HCT116 (cell line): ENCODE measurements at regions not wholly inside any gene's neighbourhood (a gene's known extent, or its start where the extent isn't known, plus 50 kb on each side); places are given as distances from the start of the nearest gene placed in this dataset.

Source experiments
- ATAC-seq: fragments of 200-7000 bp; cut with Tn5 transposase; 2 replicates; pipeline ENCODE4 v1.9.1; 2020; ENCODE audit warnings: mild to moderate bottlenecking, moderate library complexity
- BruUV-seq: library from RNA; stranded (reverse); fragments of 400-500 nt; replicated peaks from 2 replicates; lab custom pipeline; 2021; lab: Mats Ljungman, UMichigan
- CTCF ChIA-PET: fragments of 300-600 bp; sonication (Branson Sonifier 250); formaldehyde crosslinking; loops from one replicate; lab custom pipeline; 2021; ENCODE audit warnings: antibody characterized with exemption; lab: Charles Lee
- POLR2A ChIA-PET: fragments of 300-600, 350-600 bp; sonication (Branson Sonifier 250); formaldehyde crosslinking; loops from one replicate; lab custom pipeline; 2021; ENCODE audit warnings: antibody characterized with exemption; lab: Charles Lee
- RAD21 ChIA-PET, 2 experiments: fragments of 300-600 bp; sonication (Branson Sonifier 250); formaldehyde crosslinking; loops; one replicate each; lab custom pipeline; 2023; ENCODE audit warnings: low total read pairs in 2 of 2; ENCODE audit not compliant: uncharacterized antibody in 2 of 2, unreplicated experiment in 2 of 2, low non-redundant PET in 1 of 2; lab: Charles Lee
- DNase-seq: peaks from one replicate; pipeline ENCODE4 v3.0.0-alpha.2; 2010; ENCODE audit warnings: low read depth, low spot score
- H2AFZ ChIP-seq: fragments of 200-600 bp; shearing (Covaris generic), sonication (generic); 2 replicates; pipeline ENCODE4 v1.6.1; 2017; ENCODE audit warnings: low read depth, mixed run types, mixed read lengths, antibody characterized with exemption, low read length; ENCODE audit not compliant: poor library complexity, severe bottlenecking
- H3K27ac ChIP-seq: 2 replicates; pipeline ENCODE4 v1.5.1; 2012; ENCODE audit warnings: low read depth, low read length
- H3K27me3 ChIP-seq: fragments of 200-600 bp; sonication (generic); 2 replicates; pipeline ENCODE4 v1.6.1; 2016; ENCODE audit warnings: mixed run types, low read length, mixed read lengths; ENCODE audit not compliant: insufficient read depth
- H3K36me3 ChIP-seq, 2 experiments: fragments of 200-500 bp in 1 of 2; fragments of 200-600 bp in 1 of 2; sonication (Bioruptor generic) in 1 of 2; sonication (generic) in 1 of 2; 2 replicates each; pipeline versions ENCODE4 v1.5.1 to v1.6.1; 2014 to 2016; ENCODE audit warnings: low read length in 2 of 2, inconsistent platforms in 1 of 2, mixed read lengths in 1 of 2, mixed run types in 1 of 2; ENCODE audit not compliant: insufficient read depth in 2 of 2, control insufficient read depth in 1 of 2
- H3K4me1 ChIP-seq, 2 experiments: fragments of 200-600 bp in 1 of 2; sonication (generic) in 1 of 2; 2 replicates each; pipeline versions ENCODE4 v1.5.1 to v1.6.1; 2012 to 2017; ENCODE audit warnings: low read length in 2 of 2, inconsistent platforms in 1 of 2, mild to moderate bottlenecking in 1 of 2, mixed read lengths in 1 of 2, mixed run types in 1 of 2, moderate library complexity in 1 of 2; ENCODE audit not compliant: insufficient read depth in 2 of 2, control insufficient read depth in 1 of 2
- H3K4me2 ChIP-seq: fragments of 200-600 bp; sonication (generic); 2 replicates; pipeline ENCODE4 v1.6.1; 2017; ENCODE audit warnings: mixed run types, low read length, mixed read lengths
- H3K4me3 ChIP-seq, 2 experiments: fragments of 200-600 bp in 1 of 2; sonication (generic) in 1 of 2; replicated peaks in 1 of 2; 2 replicates each; pipeline ENCODE4 v1.5.1; 2011 to 2016; ENCODE audit warnings: low read length in 2 of 2, control low read depth in 1 of 2, low read depth in 1 of 2, mild to moderate bottlenecking in 1 of 2, mixed read lengths in 1 of 2, mixed run types in 1 of 2
- H3K79me2 ChIP-seq: fragments of 200-600 bp; sonication (generic); 2 replicates; pipeline ENCODE4 v1.6.1; 2017; ENCODE audit warnings: mild to moderate bottlenecking, mixed run types, low read length, moderate library complexity, mixed read lengths; ENCODE audit not compliant: insufficient read depth
- H3K9ac ChIP-seq: fragments of 200-600 bp; sonication (generic); 2 replicates; pipeline ENCODE4 v1.6.1; 2016; ENCODE audit warnings: low read length, mixed read lengths
- H3K9me2 ChIP-seq: fragments of 200-600 bp; sonication (generic), shearing (Covaris generic); 2 replicates; pipeline ENCODE4 v1.6.1; 2017; ENCODE audit warnings: mixed run types, mild to moderate bottlenecking, moderate library complexity; ENCODE audit not compliant: insufficient read depth
- H3K9me3 ChIP-seq, 2 experiments: fragments of 200-500 bp in 1 of 2; fragments of 200-600 bp in 1 of 2; sonication (Bioruptor generic) in 1 of 2; sonication (generic) in 1 of 2; 2 replicates each; pipeline ENCODE4 v1.6.1; 2014 to 2017; ENCODE audit warnings: low read length in 2 of 2, mixed read lengths in 2 of 2, inconsistent platforms in 1 of 2, low read depth in 1 of 2, mild to moderate bottlenecking in 1 of 2, mixed run types in 1 of 2, moderate library complexity in 1 of 2; ENCODE audit not compliant: control insufficient read depth in 1 of 2, insufficient read depth in 1 of 2
- H4K20me1 ChIP-seq: fragments of 200-600 bp; sonication (generic), shearing (Covaris generic); 2 replicates; pipeline ENCODE4 v1.6.1; 2017; ENCODE audit warnings: mixed run types, mild to moderate bottlenecking, moderate library complexity; ENCODE audit not compliant: insufficient read depth
- CBX3 ChIP-seq: IDR thresholded peaks from 2 replicates; pipeline ENCODE4 v1.6.1; 2012; ENCODE audit warnings: low read depth
- CEBPB ChIP-seq: IDR thresholded peaks from 2 replicates; pipeline ENCODE4 v1.6.1; 2012; ENCODE audit warnings: low read depth
- JUND ChIP-seq: IDR thresholded peaks from 2 replicates; pipeline ENCODE4 v1.6.1; 2012
- RAD21 ChIP-seq: IDR thresholded peaks from 2 replicates; pipeline ENCODE4 v1.6.1; 2012; ENCODE audit warnings: low read depth, mild to moderate bottlenecking
- SIN3A ChIP-seq: IDR thresholded peaks from 2 replicates; pipeline ENCODE4 v1.6.1; 2012; ENCODE audit warnings: low read depth
- TCF7L2 ChIP-seq: IDR thresholded peaks from 2 replicates; pipeline ENCODE4 v1.7.0; 2011; ENCODE audit warnings: borderline replicate concordance, inconsistent platforms; ENCODE audit not compliant: insufficient read depth, insufficient read length; ENCODE audit errors: extremely low read depth
- YY1 ChIP-seq: IDR thresholded peaks from 2 replicates; pipeline ENCODE4 v1.6.1; 2011; ENCODE audit warnings: low read length, low read depth, moderate library complexity, mild to moderate bottlenecking; ENCODE audit not compliant: insufficient replicate concordance; ENCODE audit errors: extremely low read depth
- ZNF274 ChIP-seq: fragments of 200-500 bp; sonication (Bioruptor generic); IDR thresholded peaks from 2 replicates; pipeline ENCODE4 v1.6.1; 2014; ENCODE audit warnings: mild to moderate bottlenecking, low read depth, low read length, inconsistent platforms
- intact Hi-C: fragments of 100-400 bp; cut with micrococcal nuclease; formaldehyde crosslinking; loops from 2 replicates; pipeline ENCODE4 v1.10.0; 2022
- TF ChIP-seq, protein P1 (sequence below): IDR thresholded peaks from 2 replicates; pipeline ENCODE4 v1.6.1; 2011; ENCODE audit warnings: mild to moderate bottlenecking, low read length, moderate library complexity; ENCODE audit not compliant: insufficient replicate concordance; ENCODE audit errors: extremely low read depth
- TF ChIP-seq, protein P2 (sequence below): IDR thresholded peaks from 2 replicates; pipeline ENCODE4 v1.6.1; 2012; ENCODE audit warnings: low read depth
- TF ChIP-seq, protein P3 (sequence below): IDR thresholded peaks from 2 replicates; pipeline ENCODE4 v1.6.1; 2012
- TF ChIP-seq, protein P4 (sequence below): IDR thresholded peaks from 2 replicates; pipeline ENCODE4 v1.6.1; 2012

DNA sequence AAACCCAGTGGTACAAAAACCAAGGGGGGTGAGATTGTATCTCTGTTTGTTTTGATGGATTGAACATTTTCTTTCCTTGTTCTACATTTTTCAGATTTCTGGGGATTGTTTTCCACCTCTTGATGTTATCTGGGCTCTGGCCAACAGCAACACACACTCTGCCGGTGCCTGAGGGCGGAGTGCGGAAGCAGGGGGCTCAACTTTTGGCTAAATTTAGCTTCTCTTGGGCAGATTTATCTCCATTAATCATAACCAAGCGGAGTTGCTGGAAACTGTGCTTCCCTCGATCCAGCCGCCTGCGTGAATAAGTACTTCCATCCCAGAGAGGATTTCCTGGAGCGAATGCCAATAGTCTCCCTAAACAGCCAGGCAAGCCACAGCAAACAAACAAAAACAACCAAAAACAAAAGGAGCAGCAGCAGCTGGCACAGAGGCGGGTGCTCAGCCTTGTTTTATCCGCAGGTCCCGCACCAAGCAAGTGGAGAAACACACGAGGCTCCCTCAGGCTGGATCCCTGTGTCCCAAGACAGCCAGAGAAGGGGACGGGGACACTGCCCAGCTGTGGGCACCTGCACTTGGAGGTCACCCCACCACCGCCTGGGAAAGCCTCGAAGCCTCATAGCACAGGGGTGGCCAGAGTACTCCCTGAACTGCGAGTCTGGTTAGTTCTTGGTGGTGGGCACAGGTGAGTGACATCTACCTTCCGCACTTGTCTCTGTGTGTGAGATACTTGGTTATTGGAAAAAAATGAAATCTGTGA lies 143.4 kb downstream of the NDUFA10 start (continued):
- TF ChIP-seq, protein P1, sequence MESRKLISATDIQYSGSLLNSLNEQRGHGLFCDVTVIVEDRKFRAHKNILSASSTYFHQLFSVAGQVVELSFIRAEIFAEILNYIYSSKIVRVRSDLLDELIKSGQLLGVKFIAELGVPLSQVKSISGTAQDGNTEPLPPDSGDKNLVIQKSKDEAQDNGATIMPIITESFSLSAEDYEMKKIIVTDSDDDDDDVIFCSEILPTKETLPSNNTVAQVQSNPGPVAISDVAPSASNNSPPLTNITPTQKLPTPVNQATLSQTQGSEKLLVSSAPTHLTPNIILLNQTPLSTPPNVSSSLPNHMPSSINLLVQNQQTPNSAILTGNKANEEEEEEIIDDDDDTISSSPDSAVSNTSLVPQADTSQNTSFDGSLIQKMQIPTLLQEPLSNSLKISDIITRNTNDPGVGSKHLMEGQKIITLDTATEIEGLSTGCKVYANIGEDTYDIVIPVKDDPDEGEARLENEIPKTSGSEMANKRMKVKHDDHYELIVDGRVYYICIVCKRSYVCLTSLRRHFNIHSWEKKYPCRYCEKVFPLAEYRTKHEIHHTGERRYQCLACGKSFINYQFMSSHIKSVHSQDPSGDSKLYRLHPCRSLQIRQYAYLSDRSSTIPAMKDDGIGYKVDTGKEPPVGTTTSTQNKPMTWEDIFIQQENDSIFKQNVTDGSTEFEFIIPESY: no peak
- no peak for TF ChIP-seq JUND
- TF ChIP-seq, protein P2, sequence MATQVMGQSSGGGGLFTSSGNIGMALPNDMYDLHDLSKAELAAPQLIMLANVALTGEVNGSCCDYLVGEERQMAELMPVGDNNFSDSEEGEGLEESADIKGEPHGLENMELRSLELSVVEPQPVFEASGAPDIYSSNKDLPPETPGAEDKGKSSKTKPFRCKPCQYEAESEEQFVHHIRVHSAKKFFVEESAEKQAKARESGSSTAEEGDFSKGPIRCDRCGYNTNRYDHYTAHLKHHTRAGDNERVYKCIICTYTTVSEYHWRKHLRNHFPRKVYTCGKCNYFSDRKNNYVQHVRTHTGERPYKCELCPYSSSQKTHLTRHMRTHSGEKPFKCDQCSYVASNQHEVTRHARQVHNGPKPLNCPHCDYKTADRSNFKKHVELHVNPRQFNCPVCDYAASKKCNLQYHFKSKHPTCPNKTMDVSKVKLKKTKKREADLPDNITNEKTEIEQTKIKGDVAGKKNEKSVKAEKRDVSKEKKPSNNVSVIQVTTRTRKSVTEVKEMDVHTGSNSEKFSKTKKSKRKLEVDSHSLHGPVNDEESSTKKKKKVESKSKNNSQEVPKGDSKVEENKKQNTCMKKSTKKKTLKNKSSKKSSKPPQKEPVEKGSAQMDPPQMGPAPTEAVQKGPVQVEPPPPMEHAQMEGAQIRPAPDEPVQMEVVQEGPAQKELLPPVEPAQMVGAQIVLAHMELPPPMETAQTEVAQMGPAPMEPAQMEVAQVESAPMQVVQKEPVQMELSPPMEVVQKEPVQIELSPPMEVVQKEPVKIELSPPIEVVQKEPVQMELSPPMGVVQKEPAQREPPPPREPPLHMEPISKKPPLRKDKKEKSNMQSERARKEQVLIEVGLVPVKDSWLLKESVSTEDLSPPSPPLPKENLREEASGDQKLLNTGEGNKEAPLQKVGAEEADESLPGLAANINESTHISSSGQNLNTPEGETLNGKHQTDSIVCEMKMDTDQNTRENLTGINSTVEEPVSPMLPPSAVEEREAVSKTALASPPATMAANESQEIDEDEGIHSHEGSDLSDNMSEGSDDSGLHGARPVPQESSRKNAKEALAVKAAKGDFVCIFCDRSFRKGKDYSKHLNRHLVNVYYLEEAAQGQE: no peak
- TF ChIP-seq, all 23 proteins: peak for 0

DNA sequence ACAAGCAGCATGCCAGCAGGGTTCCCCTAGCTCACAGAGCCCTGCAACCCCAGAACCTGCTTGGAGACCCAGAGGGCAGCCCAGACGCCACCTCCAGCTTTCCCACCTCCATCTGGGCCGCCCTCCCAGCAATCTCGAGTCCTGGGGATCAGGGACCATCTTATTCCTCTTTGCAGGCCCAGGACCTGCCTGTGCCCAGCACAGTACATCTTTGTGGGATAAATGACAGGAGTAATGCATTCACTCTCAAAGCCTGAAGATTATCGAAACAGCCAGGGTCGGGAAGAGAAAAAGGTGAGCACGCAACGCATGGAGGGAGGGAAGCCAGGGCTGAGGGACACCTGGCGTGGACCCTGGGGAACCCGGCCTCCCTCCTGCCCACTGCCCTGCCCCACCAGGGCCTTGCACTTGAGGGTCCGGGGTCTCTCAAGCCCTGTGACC lies 144.1 kb downstream of the NDUFA10 start:
- Histone ChIP-seq H3K27ac (no peak overlapping the region), H4K20me1 (no peaks in the 10 kb centered on the region), H3K4me2 (no peak overlapping the region), H3K27me3 (no peaks in the 10 kb centered on the region), H3K79me2 (no peaks in the 10 kb centered on the region), H3K9ac (no peak overlapping the region), H3K4me1 (no peaks in the 10 kb centered on the region), H3K4me3 (no peak overlapping the region), H3K9me3 (peaks cover 7% of the 10 kb centered on the region in 2 experiments; a peak in 2 of 4 replicates), H2AFZ (no peak overlapping the region), H3K36me3 (no peaks in the 10 kb centered on the region), H3K9me2 (no peaks in the 10 kb centered on the region)
- no TSS peak for BruUV-seq
- ChIA-PET CTCF (no interaction called here), RAD21 (no interaction called here), POLR2A (no interaction called here)
- intact Hi-C loops: loop anchor here (5.0 kb wide), 2 partner anchors 504 to 614 kb away; no protein-coding TSS in a partner anchor
- DNase-seq (no peak), ATAC-seq (no peak)
- TF ChIP-seq RAD21 (no peak), TCF7L2 (no peak), SIN3A (no peak), CBX3 (no peak), CEBPB (no peak), ZNF274 (no peak), JUND (no peak), YY1 (no peak)
- TF ChIP-seq, protein P1: no peak
- TF ChIP-seq, protein P3, sequence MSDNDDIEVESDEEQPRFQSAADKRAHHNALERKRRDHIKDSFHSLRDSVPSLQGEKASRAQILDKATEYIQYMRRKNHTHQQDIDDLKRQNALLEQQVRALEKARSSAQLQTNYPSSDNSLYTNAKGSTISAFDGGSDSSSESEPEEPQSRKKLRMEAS: no peak
- TF ChIP-seq, protein P4, sequence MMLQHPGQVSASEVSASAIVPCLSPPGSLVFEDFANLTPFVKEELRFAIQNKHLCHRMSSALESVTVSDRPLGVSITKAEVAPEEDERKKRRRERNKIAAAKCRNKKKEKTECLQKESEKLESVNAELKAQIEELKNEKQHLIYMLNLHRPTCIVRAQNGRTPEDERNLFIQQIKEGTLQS: no peak
